ENCODE measurements at regions not wholly inside any gene's neighbourhood (a gene's known extent, or its start where the extent isn't known, plus 50 kb on each side); places are given as distances from the start of the nearest gene placed in this dataset.
A peak's percentile ranks its signal among the peaks of the same experiment; 100 is the strongest.

DNA sequence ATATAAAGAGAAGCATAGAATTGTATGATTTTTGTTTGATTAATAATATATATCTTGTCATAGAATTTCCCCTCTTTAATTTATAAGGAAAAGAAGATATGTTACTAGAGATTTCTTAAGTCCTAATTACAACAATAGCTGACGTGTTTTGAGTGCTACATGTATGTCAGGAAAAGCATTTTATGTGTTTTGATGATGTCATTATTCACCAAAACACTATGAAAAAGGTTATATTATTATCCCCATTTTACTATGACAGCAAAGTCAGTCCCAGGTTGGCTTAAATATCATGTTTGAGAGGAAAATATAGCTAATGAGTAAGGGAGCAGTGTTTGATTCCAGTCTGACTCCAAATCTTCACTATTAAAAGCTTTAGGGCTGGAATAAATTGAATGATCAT, 428.4 kb upstream of the GOLIM4 start:
- TF ChIP-seq, protein P1, sequence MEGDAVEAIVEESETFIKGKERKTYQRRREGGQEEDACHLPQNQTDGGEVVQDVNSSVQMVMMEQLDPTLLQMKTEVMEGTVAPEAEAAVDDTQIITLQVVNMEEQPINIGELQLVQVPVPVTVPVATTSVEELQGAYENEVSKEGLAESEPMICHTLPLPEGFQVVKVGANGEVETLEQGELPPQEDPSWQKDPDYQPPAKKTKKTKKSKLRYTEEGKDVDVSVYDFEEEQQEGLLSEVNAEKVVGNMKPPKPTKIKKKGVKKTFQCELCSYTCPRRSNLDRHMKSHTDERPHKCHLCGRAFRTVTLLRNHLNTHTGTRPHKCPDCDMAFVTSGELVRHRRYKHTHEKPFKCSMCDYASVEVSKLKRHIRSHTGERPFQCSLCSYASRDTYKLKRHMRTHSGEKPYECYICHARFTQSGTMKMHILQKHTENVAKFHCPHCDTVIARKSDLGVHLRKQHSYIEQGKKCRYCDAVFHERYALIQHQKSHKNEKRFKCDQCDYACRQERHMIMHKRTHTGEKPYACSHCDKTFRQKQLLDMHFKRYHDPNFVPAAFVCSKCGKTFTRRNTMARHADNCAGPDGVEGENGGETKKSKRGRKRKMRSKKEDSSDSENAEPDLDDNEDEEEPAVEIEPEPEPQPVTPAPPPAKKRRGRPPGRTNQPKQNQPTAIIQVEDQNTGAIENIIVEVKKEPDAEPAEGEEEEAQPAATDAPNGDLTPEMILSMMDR (IDR thresholded peaks at IDR 0.05), result no peak
- no peaks in the 10 kb centered on the region for H3K4me1 ChIP-seq
- H3K36me3 ChIP-seq, result no peaks in the 10 kb centered on the region
- H3K27ac ChIP-seq, result no peak overlapping the region
- no peaks in the 10 kb centered on the region for H3K27me3 ChIP-seq
- no peaks in the 10 kb centered on the region for H3K9me3 ChIP-seq
- no peak overlapping the region for H3K4me3 ChIP-seq
- no peak for DNase-seq (ENCODE audit: low spot score in 2 of 2)
- intact Hi-C loops (cut with DNase I), result no loop called here

DNA sequence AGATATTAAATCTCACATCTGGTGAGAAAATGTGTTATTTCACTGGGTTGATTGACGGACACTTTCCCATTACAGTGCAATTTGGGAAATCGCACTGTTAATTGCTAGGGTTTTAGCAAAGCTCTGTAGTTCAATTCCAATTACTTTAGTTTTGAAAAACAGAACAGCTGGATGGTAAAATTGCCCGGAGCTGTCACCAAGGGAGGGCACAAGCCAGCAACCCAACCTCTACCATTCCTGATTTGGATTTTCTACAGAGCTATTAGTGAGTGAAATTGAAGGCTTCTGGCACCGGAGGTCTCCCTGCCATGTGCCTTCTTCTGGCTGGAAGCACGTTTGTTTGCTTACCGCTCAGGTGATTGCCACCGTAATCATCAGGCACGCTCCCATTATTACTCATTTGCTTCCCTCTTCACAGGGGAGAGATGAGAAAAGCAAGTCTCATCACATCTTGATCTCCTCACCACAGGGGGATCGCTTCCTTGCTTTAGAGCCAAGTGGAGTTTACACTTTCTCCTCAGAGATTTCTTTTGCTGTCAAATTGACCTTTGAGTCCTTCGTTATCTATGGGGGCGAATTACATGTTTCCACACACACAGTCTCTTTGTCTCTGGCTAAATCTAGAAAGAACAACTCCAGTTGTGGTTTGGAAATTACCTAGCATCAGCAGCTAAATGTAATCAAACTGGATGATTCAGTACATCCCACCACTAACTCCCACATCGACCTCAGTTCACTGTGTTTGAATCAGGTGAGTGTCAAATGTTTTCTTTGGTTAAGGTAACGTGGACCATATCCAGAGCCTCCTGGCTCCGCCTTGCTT, 421.7 kb upstream of the GOLIM4 start:
- no peaks in the 10 kb centered on the region for H3K9me3 ChIP-seq
- DNase-seq (ENCODE audit: low spot score in 2 of 2), result no peak
- TF ChIP-seq, protein P1 (IDR thresholded peaks at IDR 0.05), result no peak
- H3K4me3 ChIP-seq, result no peak overlapping the region
- H3K27me3 ChIP-seq, result no peaks in the 10 kb centered on the region
- H3K36me3 ChIP-seq, result no peaks in the 10 kb centered on the region
- intact Hi-C loops (cut with DNase I), result no loop called here
- H3K27ac ChIP-seq, result no peak overlapping the region
- no peaks in the 10 kb centered on the region for H3K4me1 ChIP-seq

DNA sequence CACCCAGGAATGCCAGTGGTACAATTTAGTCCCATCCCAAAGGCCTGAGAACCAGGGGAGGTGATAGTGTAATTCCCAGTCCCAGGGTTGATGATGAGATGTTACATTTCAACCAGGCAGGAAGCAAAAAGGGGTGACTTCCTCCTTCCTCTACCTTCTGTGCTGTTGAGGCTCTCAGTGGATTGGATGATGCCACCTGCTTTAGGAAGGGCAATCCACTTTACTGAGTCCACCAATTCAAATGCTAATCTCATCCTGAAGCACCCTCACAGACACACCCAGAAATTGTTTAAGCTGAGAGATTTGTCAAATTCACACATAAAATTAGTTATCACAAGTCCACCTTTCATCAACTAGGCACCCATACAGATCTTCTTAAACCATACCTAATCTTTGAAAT, 418.5 kb upstream of the GOLIM4 start:
- TF ChIP-seq, protein P1 (IDR thresholded peaks at IDR 0.05), result no peak
- Histone ChIP-seq H3K27me3 (no peaks in the 10 kb centered on the region), H3K4me1 (no peaks in the 10 kb centered on the region), H3K4me3 (no peak overlapping the region), H3K36me3 (no peaks in the 10 kb centered on the region), H3K9me3 (no peaks in the 10 kb centered on the region), H3K27ac (no peak overlapping the region)
- intact Hi-C loops (cut with DNase I), result no loop called here
- no peak for DNase-seq (ENCODE audit: low spot score in 2 of 2)

DNA sequence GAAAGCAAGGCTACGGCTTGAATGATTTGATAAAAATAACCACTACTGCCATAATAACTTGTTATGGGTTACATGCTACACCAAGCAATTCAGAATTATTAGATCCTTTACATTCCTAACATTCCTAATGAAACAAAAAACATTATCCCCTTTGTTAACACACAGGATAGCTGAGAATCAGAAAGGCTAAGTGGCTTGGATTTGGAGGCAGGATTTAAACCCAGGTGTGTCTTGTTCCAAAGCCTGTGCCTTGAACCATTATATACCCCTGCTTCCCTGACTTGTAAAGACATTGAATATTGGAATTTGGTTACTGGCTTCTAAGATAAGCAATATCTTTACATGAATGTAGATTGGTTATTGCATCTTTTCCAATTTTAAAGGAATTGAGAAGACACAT, 417.1 kb upstream of the GOLIM4 start:
- TF ChIP-seq, protein P1 (IDR thresholded peaks at IDR 0.05), result no peak
- no peaks in the 10 kb centered on the region for H3K27me3 ChIP-seq
- H3K27ac ChIP-seq, result no peak overlapping the region
- intact Hi-C loops (cut with DNase I), result no loop called here
- H3K9me3 ChIP-seq, result no peaks in the 10 kb centered on the region
- no peaks in the 10 kb centered on the region for H3K4me1 ChIP-seq
- DNase-seq (ENCODE audit: low spot score in 2 of 2), result no peak
- no peaks in the 10 kb centered on the region for H3K36me3 ChIP-seq
- no peak overlapping the region for H3K4me3 ChIP-seq

DNA sequence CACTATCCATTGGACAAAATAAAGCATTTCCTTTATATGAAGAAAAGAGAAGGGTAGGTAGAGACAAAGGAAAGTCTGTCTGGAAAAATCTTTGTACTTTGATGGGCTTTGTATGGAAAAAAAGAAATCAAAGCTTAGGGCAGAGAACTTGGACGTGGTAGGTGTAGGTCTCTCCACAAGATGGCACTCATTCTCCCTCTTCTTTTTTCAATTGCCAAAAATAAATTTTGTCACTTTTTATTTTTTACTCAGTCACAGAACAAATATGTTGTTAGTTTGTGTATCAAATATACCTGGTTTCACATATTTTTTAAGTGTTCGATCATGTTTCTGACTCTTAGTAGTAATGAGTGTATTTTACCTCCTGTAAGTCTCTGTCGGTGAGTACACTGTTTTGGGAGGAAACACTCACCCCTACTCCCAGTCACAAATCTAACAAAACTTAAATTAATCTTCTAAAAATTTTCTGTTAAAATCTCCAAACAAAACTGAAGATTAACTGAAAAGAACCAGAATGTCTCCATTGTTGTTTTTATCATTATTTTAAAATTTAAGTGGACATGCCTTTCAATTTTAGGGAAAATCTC, 415.8 kb upstream of the GOLIM4 start:
- Histone ChIP-seq H3K36me3 (no peaks in the 10 kb centered on the region), H3K27ac (no peak overlapping the region), H3K4me1 (no peaks in the 10 kb centered on the region), H3K4me3 (no peak overlapping the region), H3K27me3 (no peaks in the 10 kb centered on the region), H3K9me3 (no peaks in the 10 kb centered on the region)
- DNase-seq (ENCODE audit: low spot score in 2 of 2), result no peak
- intact Hi-C loops (cut with DNase I), result no loop called here
- TF ChIP-seq, protein P1 (IDR thresholded peaks at IDR 0.05), result peak in 1 of 3 experiments; percentile 20
